Transverse colon (tissue), 4 donors: ENCODE measurements at regions not wholly inside any gene's neighbourhood (a gene's known extent, or its start where the extent isn't known, plus 50 kb on each side); places are given as distances from the start of the nearest gene placed in this dataset.

Experiments
- CTCF ChIP-seq, 5 experiments: fragments of 200-600 bp in 3 of 5; fragments of 450-650 bp in 2 of 5; sonication (generic) in 3 of 5; IDR thresholded peaks; 1 replicate in 2 of 5; 2 replicates in 3 of 5; pipeline ENCODE4 v1.5.1; 2016 to 2017; ENCODE audit warnings: antibody characterized with exemption in 5 of 5, inconsistent platforms in 3 of 5, mild to moderate bottlenecking in 2 of 5, moderate library complexity in 1 of 5
- POLR2AphosphoS5 ChIP-seq, 3 donors: sonication (generic); formaldehyde crosslinking; IDR thresholded peaks; one replicate each; pipeline ENCODE4 v1.6.1; 2016; ENCODE audit warnings: antibody characterized with exemption in 3 of 3

- TF ChIP-seq POLR2AphosphoS5 (IDR thresholded peaks at IDR 0.05) (no peak), CTCF (IDR thresholded peaks at IDR 0.05) (no peak)
These were observed 60.4 kb upstream of the KTN1 start for GRCh38 chr14:55519473-55520080.
